ENCODE measurements at regions not wholly inside any gene's neighbourhood (a gene's known extent, or its start where the extent isn't known, plus 50 kb on each side); places are given as distances from the start of the nearest gene placed in this dataset.

- Histone ChIP-seq H3K4me1 (no peaks in the 10 kb centered on the region), H3K4me3 (no peak overlapping the region), H3K27ac (no peak overlapping the region), H3K36me3 (no peaks in the 10 kb centered on the region), H3K27me3 (no peaks in the 10 kb centered on the region), H3K9me3 (peaks cover 0 to 6% (median 0%) of the 10 kb centered on the region in 3 donors)
- TF ChIP-seq POLR2A (IDR thresholded peaks at IDR 0.05) (no peak), CTCF (IDR thresholded peaks at IDR 0.05) (no peak)
- WGBS, 2 donors: 53 to 54% methylated on average over 2 of the region's 2 CpGs
- intact Hi-C loops (cut with DNase I): no loop called here
- no peak for DNase-seq
Measured at GRCh38 chr18:34292594-34292993, 67.9 kb upstream of the NOL4 start.

- H3K9me3 ChIP-seq: no peaks in the 10 kb centered on the region
- DNase-seq: no peak
- no peak overlapping the region for H3K4me3 ChIP-seq
- no peak for TF ChIP-seq CTCF (IDR thresholded peaks at IDR 0.05)
- TF ChIP-seq POLR2A (IDR thresholded peaks at IDR 0.05): no peak
- intact Hi-C loops (cut with DNase I): no loop called here
- H3K27ac ChIP-seq: no peak overlapping the region
- no peaks in the 10 kb centered on the region for H3K4me1 ChIP-seq
- H3K36me3 ChIP-seq: no peaks in the 10 kb centered on the region
- no peaks in the 10 kb centered on the region for H3K27me3 ChIP-seq
Measured at GRCh38 chr18:34297287-34297686, 72.6 kb upstream of the NOL4 start.

GRCh38 chr18:34299828-34300227, 75.1 kb upstream of the NOL4 start:
- H3K4me1 ChIP-seq: no peaks in the 10 kb centered on the region
- intact Hi-C loops (cut with DNase I): no loop called here
- H3K27me3 ChIP-seq: no peaks in the 10 kb centered on the region
- no peak overlapping the region for H3K4me3 ChIP-seq
- no peak for DNase-seq
- no peaks in the 10 kb centered on the region for H3K9me3 ChIP-seq
- H3K27ac ChIP-seq: no peak overlapping the region
- TF ChIP-seq POLR2A (IDR thresholded peaks at IDR 0.05): no peak
- no peak for TF ChIP-seq CTCF (IDR thresholded peaks at IDR 0.05)
- no peaks in the 10 kb centered on the region for H3K36me3 ChIP-seq
- WGBS, 2 donors: 56 to 64% methylated on average over 2 to 3 of the region's 3 CpGs

GRCh38 chr18:34311468-34311867, 86.8 kb upstream of the NOL4 start:
- WGBS, 2 donors: 20 to 35% methylated on average over 1 of the region's 1 CpG
- Histone ChIP-seq H3K27me3 (no peaks in the 10 kb centered on the region), H3K27ac (no peak overlapping the region), H3K36me3 (no peaks in the 10 kb centered on the region), H3K9me3 (no peaks in the 10 kb centered on the region), H3K4me1 (no peaks in the 10 kb centered on the region), H3K4me3 (no peak overlapping the region)
- DNase-seq: no peak
- intact Hi-C loops (cut with DNase I): no loop called here
- no peak for TF ChIP-seq CTCF (IDR thresholded peaks at IDR 0.05)
- no peak for TF ChIP-seq POLR2A (IDR thresholded peaks at IDR 0.05)

- H3K4me3 ChIP-seq: no peak overlapping the region
- no peak overlapping the region for H3K27ac ChIP-seq
- DNase-seq: no peak
- no peaks in the 10 kb centered on the region for H3K27me3 ChIP-seq
- no peak for TF ChIP-seq POLR2A (IDR thresholded peaks at IDR 0.05)
- no peak for TF ChIP-seq CTCF (IDR thresholded peaks at IDR 0.05)
- no peaks in the 10 kb centered on the region for H3K9me3 ChIP-seq
- H3K4me1 ChIP-seq: no peaks in the 10 kb centered on the region
- WGBS, 2 donors: 88 to 93% methylated on average over 4 of the region's 4 CpGs
- no peaks in the 10 kb centered on the region for H3K36me3 ChIP-seq
- intact Hi-C loops (cut with DNase I): no loop called here
Measured at GRCh38 chr18:34314847-34315246, 90.1 kb upstream of the NOL4 start.
